ENCODE measurements at regions not wholly inside any gene's neighbourhood (a gene's known extent, or its start where the extent isn't known, plus 50 kb on each side); places are given as distances from the start of the nearest gene placed in this dataset.

GRCh38 chr6:43939281-43940070 is 169.5 kb downstream of the VEGFA start:
- no peak for TF ChIP-seq CTCF (IDR thresholded peaks at IDR 0.05)
- no peak for TF ChIP-seq POLR2A (IDR thresholded peaks at IDR 0.05)

Measured in breast epithelium (tissue), 3 donors.